Right cardiac atrium (tissue), 5 donors: ENCODE measurements at regions not wholly inside any gene's neighbourhood (a gene's known extent, or its start where the extent isn't known, plus 50 kb on each side); places are given as distances from the start of the nearest gene placed in this dataset.

ENCODE experiments used
- ATAC-seq, 2 donors: fragments of 200-7000 bp; cut with Tn5 transposase; one replicate each; pipeline versions ENCODE4 v1.8.0 to v1.9.1; 2020; ENCODE audit warnings: moderate library complexity in 2 of 2, mild to moderate bottlenecking in 1 of 2
- DNase-seq, 3 donors: peaks; one replicate each; pipeline ENCODE4 v3.0.0-alpha.2; 2020
- H3K27ac ChIP-seq: one replicate; pipeline ENCODE4 v1.5.1; 2013; ENCODE audit warnings: mild to moderate bottlenecking, low read length, control low read depth, moderate library complexity
- H3K27me3 ChIP-seq: one replicate; pipeline ENCODE4 v1.6.1; 2013; ENCODE audit not compliant: control insufficient read depth, insufficient read depth
- H3K4me1 ChIP-seq: one replicate; pipeline ENCODE4 v1.6.1; 2013; ENCODE audit warnings: low read length; ENCODE audit not compliant: control insufficient read depth, insufficient read depth
- H3K4me3 ChIP-seq: one replicate; pipeline ENCODE4 v1.5.1; 2013; ENCODE audit warnings: low read length, control low read depth
- H3K9me3 ChIP-seq: one replicate; pipeline ENCODE4 v1.6.1; 2013; ENCODE audit warnings: low read length; ENCODE audit not compliant: control insufficient read depth
- WGBS: extraction: QIAGEN DNeasy Blood & Tissue Kit; methylation state at CpG from one replicate; pipeline ENCODE4 v1.1.7; 2013; 5-methylcytosine and 5-hydroxymethylcytosine counted together
- intact Hi-C, 4 donors: fragments of 100-400 bp; cut with DNase I; formaldehyde crosslinking; loops; one replicate each; pipeline versions ENCODE4 v1.11.0 to v1.14.0; 2022 to 2023
- donor health status: healthy with polysubstance abuse.
- donor health status: DM: no; HTN: yes; CAD: no.
- donor health status: DM: no; HTN: no; CAD: no.
- donor health status: DM: no; HTN: yes; CAD: no; lungs with severe emphysema.
- donor health status: DM: yes; HTN: yes; CAD: no.

GRCh38 chr2:5937851-5938565, 245.8 kb downstream of the SOX11 start:
- H3K4me1 ChIP-seq = no peaks in the 10 kb centered on the region
- no peak overlapping the region for H3K27ac ChIP-seq
- ATAC-seq = no peak
- no peak overlapping the region for H3K4me3 ChIP-seq
- WGBS = 47% methylated on average over 12 of the region's 12 CpGs
- intact Hi-C loops = no loop called here
- H3K27me3 ChIP-seq = no peaks in the 10 kb centered on the region
- DNase-seq = no peak
- H3K9me3 ChIP-seq = no peaks in the 10 kb centered on the region

GRCh38 chr2:5938566-5938896, 246.3 kb downstream of the SOX11 start:
- 39% methylated on average over 10 of the region's 10 CpGs for WGBS
- Histone ChIP-seq H3K27ac (no peak overlapping the region), H3K4me3 (no peak overlapping the region), H3K27me3 (no peaks in the 10 kb centered on the region), H3K4me1 (no peaks in the 10 kb centered on the region), H3K9me3 (no peaks in the 10 kb centered on the region)
- intact Hi-C loops = no loop called here
- DNase-seq (no peak), ATAC-seq (no peak)

- intact Hi-C loops = no loop called here
- H3K4me1 ChIP-seq = no peaks in the 10 kb centered on the region
- 87% methylated on average over 4 of the region's 4 CpGs for WGBS
- no peaks in the 10 kb centered on the region for H3K9me3 ChIP-seq
- no peak overlapping the region for H3K27ac ChIP-seq
- no peak for ATAC-seq
- H3K4me3 ChIP-seq = no peak overlapping the region
- no peak for DNase-seq
- no peaks in the 10 kb centered on the region for H3K27me3 ChIP-seq
Measured at GRCh38 chr2:5939553-5939952, 247.4 kb downstream of the SOX11 start.

GRCh38 chr2:5940596-5941535, 248.7 kb downstream of the SOX11 start:
- no peak overlapping the region for H3K27ac ChIP-seq
- no peak for DNase-seq
- no peaks in the 10 kb centered on the region for H3K27me3 ChIP-seq
- H3K4me1 ChIP-seq = no peaks in the 10 kb centered on the region
- H3K9me3 ChIP-seq = no peaks in the 10 kb centered on the region
- H3K4me3 ChIP-seq = no peak overlapping the region
- 73% methylated on average over 7 of the region's 7 CpGs for WGBS
- peak; percentile 25 to 48 for ATAC-seq
- intact Hi-C loops = no loop called here

- H3K4me3 ChIP-seq = no peak overlapping the region
- DNase-seq = no peak
- H3K27ac ChIP-seq = no peak overlapping the region
- intact Hi-C loops = no loop called here
- no peak for ATAC-seq
- H3K9me3 ChIP-seq = no peaks in the 10 kb centered on the region
- H3K4me1 ChIP-seq = no peaks in the 10 kb centered on the region
- no peaks in the 10 kb centered on the region for H3K27me3 ChIP-seq
- WGBS = 83% methylated on average over 7 of the region's 7 CpGs
Measured at GRCh38 chr2:5942204-5942603, 250.0 kb downstream of the SOX11 start.

GRCh38 chr2:5945742-5946141, 253.6 kb downstream of the SOX11 start:
- Histone ChIP-seq H3K4me3 (no peak overlapping the region), H3K27me3 (no peaks in the 10 kb centered on the region), H3K27ac (no peak overlapping the region), H3K4me1 (no peaks in the 10 kb centered on the region), H3K9me3 (no peaks in the 10 kb centered on the region)
- DNase-seq (no peak), ATAC-seq (no peak)
- intact Hi-C loops = no loop called here
- WGBS = 81% methylated on average over 9 of the region's 9 CpGs

GRCh38 chr2:5946225-5947115, 254.3 kb downstream of the SOX11 start:
- WGBS = 62% methylated on average over 15 of the region's 15 CpGs
- Histone ChIP-seq H3K4me3 (no peak overlapping the region), H3K27ac (no peak overlapping the region), H3K9me3 (no peaks in the 10 kb centered on the region), H3K4me1 (no peaks in the 10 kb centered on the region), H3K27me3 (no peaks in the 10 kb centered on the region)
- intact Hi-C loops = no loop called here
- DNase-seq (no peak), ATAC-seq (no peak)

- DNase-seq (no peak), ATAC-seq (no peak)
- Histone ChIP-seq H3K9me3 (no peaks in the 10 kb centered on the region), H3K27me3 (no peaks in the 10 kb centered on the region), H3K4me3 (no peak overlapping the region), H3K27ac (no peak overlapping the region), H3K4me1 (no peaks in the 10 kb centered on the region)
- 88% methylated on average over 5 of the region's 5 CpGs for WGBS
- intact Hi-C loops = no loop called here
Measured at GRCh38 chr2:5950736-5951135, 258.6 kb downstream of the SOX11 start.

GRCh38 chr2:5951471-5951870, 259.3 kb downstream of the SOX11 start:
- 73% methylated on average over 1 of the region's 1 CpG for WGBS
- intact Hi-C loops = no loop called here
- H3K9me3 ChIP-seq = no peaks in the 10 kb centered on the region
- H3K4me3 ChIP-seq = no peak overlapping the region
- no peaks in the 10 kb centered on the region for H3K4me1 ChIP-seq
- no peak overlapping the region for H3K27ac ChIP-seq
- no peaks in the 10 kb centered on the region for H3K27me3 ChIP-seq
- no peak for ATAC-seq
- no peak for DNase-seq

- Histone ChIP-seq H3K27me3 (no peaks in the 10 kb centered on the region), H3K9me3 (no peaks in the 10 kb centered on the region), H3K4me1 (no peaks in the 10 kb centered on the region), H3K4me3 (no peak overlapping the region), H3K27ac (no peak overlapping the region)
- DNase-seq = no peak
- 41% methylated on average over 1 of the region's 1 CpG for WGBS
- intact Hi-C loops = no loop called here
- ATAC-seq = no peak
Measured at GRCh38 chr2:5953525-5953924, 261.3 kb downstream of the SOX11 start.

- H3K27me3 ChIP-seq = no peaks in the 10 kb centered on the region
- DNase-seq (no peak), ATAC-seq (no peak)
- H3K4me1 ChIP-seq = no peaks in the 10 kb centered on the region
- H3K4me3 ChIP-seq = no peak overlapping the region
- WGBS = 42% methylated on average over 5 of the region's 5 CpGs
- H3K9me3 ChIP-seq = no peaks in the 10 kb centered on the region
- intact Hi-C loops = no loop called here
- H3K27ac ChIP-seq = no peak overlapping the region
Measured at GRCh38 chr2:5954509-5954908, 262.3 kb downstream of the SOX11 start.
